Mammary epithelial cell (primary cell): ENCODE measurements at regions not wholly inside any gene's neighbourhood (a gene's known extent, or its start where the extent isn't known, plus 50 kb on each side); places are given as distances from the start of the nearest gene placed in this dataset.

Source experiments
- CTCF ChIP-seq, 2 donors: IDR thresholded peaks in 1 of 2; conservative IDR thresholded peaks in 1 of 2; 2 replicates each; pipeline ENCODE4 v1.5.1; 2011 to 2012; ENCODE audit warnings: inconsistent platforms in 2 of 2, low read length in 2 of 2, mild to moderate bottlenecking in 2 of 2, control low read depth in 1 of 2, low read depth in 1 of 2; ENCODE audit not compliant: insufficient read depth in 1 of 2; ENCODE audit errors: extremely low read depth in 1 of 2
- EZH2 ChIP-seq: IDR thresholded peaks from 2 replicates; pipeline ENCODE4 v1.6.1; 2012; ENCODE audit warnings: low read length, inconsistent platforms, borderline replicate concordance

GRCh38 chr3:164498917-164499316 lies 579.4 kb downstream of the SI start:
- TF ChIP-seq CTCF (conservative IDR thresholded peaks at IDR 0.05 in 1 of 2, IDR thresholded peaks at IDR 0.05 in 1 of 2; ENCODE audit: extremely low read depth in 1 of 2, insufficient read depth in 1 of 2, low read depth in 1 of 2, low read length in 2 of 2) = no peak
- no peak for TF ChIP-seq EZH2
